Spinal cord (tissue), 9 donors: ENCODE measurements at regions not wholly inside any gene's neighbourhood (a gene's known extent, or its start where the extent isn't known, plus 50 kb on each side); places are given as distances from the start of the nearest gene placed in this dataset.

Experiments used
- DNase-seq, 6 donors: peaks; one replicate each; pipeline versions ENCODE4 v3.0.0 to v3.0.0-alpha.2; 2013 to 2015; ENCODE audit warnings: low spot score in 6 of 6, low read depth in 4 of 6
- H3K27ac ChIP-seq: one replicate; pipeline ENCODE4 v1.5.1; 2013; ENCODE audit warnings: low read depth, low read length, control low read depth
- H3K27me3 ChIP-seq: one replicate; pipeline ENCODE4 v1.6.1; 2013; ENCODE audit warnings: low read length; ENCODE audit not compliant: control insufficient read depth, insufficient read depth
- H3K36me3 ChIP-seq: one replicate; pipeline ENCODE4 v1.6.1; 2013; ENCODE audit warnings: low read length; ENCODE audit not compliant: control insufficient read depth, insufficient read depth
- H3K4me1 ChIP-seq: one replicate; pipeline ENCODE4 v1.6.1; 2013; ENCODE audit warnings: low read length; ENCODE audit not compliant: control insufficient read depth, insufficient read depth
- H3K4me3 ChIP-seq: one replicate; pipeline ENCODE4 v1.5.1; 2013; ENCODE audit warnings: low read depth, low read length, control low read depth
- H3K9me3 ChIP-seq: one replicate; pipeline ENCODE4 v1.6.1; 2013; ENCODE audit warnings: low read length; ENCODE audit not compliant: control insufficient read depth, insufficient read depth
- WGBS: methylation state at CpG from one replicate; pipeline ENCODE4 v1.1.5; 2013; ENCODE audit warnings: missing lambda C conversion rate; ENCODE audit not compliant: insufficient coverage; 5-methylcytosine and 5-hydroxymethylcytosine counted together
- donor health status: healthy.

DNA sequence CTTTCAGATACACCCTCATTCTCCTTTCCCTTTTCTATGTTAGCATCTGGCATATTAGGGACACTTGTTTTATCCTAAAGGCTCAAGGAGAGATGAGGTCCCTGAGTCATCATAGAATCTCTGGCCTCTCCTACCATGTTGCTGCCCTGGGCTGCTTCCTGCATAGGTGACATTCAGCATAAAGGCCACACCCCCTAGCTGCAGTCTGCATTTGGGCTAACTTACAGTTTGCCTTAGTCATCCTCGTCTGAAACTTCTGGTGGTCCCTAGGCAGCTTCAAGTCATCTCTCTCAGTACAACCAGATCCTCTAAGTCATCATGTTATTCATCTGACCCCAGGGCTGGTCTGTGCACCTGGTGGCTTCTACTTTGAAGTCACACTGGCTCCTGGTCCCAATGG is 982.7 kb upstream of the NR2F2 start:
- Histone ChIP-seq H3K27ac (no peak overlapping the region), H3K27me3 (no peaks in the 10 kb centered on the region), H3K9me3 (no peaks in the 10 kb centered on the region), H3K4me3 (no peak overlapping the region), H3K36me3 (no peaks in the 10 kb centered on the region), H3K4me1 (no peaks in the 10 kb centered on the region)
- DNase-seq = no peak
- WGBS = 89% methylated on average over 1 of the region's 1 CpG

DNA sequence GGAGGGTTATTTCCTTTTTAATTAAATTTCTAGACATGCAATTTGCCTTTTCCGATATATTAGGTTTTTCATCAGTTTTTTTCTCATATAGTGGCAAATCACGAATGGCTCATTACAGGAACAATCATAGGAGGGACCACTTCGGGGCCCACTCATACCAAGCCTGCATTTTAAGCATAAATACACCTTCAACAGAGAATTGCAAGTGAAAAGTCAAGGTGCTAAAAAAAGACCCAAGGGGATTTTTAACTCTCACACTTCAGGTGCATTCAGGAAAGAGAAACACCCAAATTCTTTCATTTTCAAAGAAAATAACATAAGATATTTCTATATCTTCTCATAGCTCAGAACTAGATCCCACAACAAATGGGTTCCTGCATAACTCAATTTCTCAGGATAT is 979.6 kb upstream of the NR2F2 start:
- no peak for DNase-seq
- Histone ChIP-seq H3K4me3 (no peak overlapping the region), H3K9me3 (no peaks in the 10 kb centered on the region), H3K4me1 (no peaks in the 10 kb centered on the region), H3K27ac (no peak overlapping the region), H3K36me3 (no peaks in the 10 kb centered on the region), H3K27me3 (no peaks in the 10 kb centered on the region)
- WGBS = no CpG with 5 or more reads among the region's 3 CpGs

DNA sequence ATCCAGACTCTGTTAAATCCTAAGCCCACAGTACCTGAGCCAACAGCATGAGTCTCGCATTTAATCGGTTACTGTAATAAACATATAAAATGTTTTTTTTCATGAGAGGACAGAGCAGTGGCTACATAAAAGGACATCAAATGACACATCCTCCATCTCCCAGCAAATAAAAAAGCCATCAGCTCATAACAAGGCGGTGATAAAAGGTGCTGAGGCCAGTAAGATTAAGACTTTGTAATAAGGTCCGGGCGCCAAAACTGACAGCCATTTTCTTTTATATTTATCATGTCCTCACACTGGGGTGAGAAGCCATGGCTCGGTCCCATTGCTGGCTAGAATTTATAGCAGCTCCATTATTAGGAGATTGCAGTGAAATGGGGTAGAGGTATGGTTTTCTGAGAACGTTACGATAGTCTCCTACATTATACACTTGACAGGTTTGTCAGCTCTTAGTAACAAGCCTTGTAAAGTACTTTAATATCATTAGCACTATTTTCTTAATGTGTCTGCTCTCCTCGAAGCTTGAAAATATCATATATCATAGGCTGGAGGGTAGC is 977.8 kb upstream of the NR2F2 start:
- no CpG with 5 or more reads among the region's 9 CpGs for WGBS

DNA sequence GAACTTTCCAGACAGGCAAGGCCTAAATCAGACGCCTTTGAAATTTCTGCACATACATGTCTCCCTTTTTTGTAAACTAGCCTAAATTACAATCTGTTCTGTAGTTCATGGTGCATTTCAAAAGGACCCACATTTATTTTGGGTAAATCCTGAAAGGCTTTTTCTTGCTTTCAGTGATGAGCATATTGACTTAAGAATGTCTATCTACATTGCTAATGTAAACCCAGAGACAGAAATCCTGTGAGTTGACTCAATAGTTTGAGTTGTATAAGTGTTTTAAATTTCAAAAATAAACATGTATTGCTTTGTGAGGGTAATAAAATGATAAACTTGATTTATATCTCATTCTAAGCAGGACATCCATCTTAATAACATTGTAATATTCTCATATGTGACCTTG is 977.0 kb upstream of the NR2F2 start:
- H3K27ac ChIP-seq = no peak overlapping the region
- no peak overlapping the region for H3K4me3 ChIP-seq
- no peaks in the 10 kb centered on the region for H3K27me3 ChIP-seq
- H3K9me3 ChIP-seq = no peaks in the 10 kb centered on the region
- no peaks in the 10 kb centered on the region for H3K4me1 ChIP-seq
- 100% methylated on average over 1 of the region's 1 CpG for WGBS
- DNase-seq = peak in 1 of 6 donors; percentile 18
- no peaks in the 10 kb centered on the region for H3K36me3 ChIP-seq

More for the DNA sequence above, 977.8 kb upstream of the NR2F2 start:
- no peak overlapping the region for H3K4me3 ChIP-seq
- H3K27ac ChIP-seq = no peak overlapping the region
- peak in 1 of 6 donors; percentile 55 for DNase-seq
- H3K9me3 ChIP-seq = no peaks in the 10 kb centered on the region
- H3K4me1 ChIP-seq = no peaks in the 10 kb centered on the region
- H3K27me3 ChIP-seq = no peaks in the 10 kb centered on the region
- H3K36me3 ChIP-seq = no peaks in the 10 kb centered on the region

DNA sequence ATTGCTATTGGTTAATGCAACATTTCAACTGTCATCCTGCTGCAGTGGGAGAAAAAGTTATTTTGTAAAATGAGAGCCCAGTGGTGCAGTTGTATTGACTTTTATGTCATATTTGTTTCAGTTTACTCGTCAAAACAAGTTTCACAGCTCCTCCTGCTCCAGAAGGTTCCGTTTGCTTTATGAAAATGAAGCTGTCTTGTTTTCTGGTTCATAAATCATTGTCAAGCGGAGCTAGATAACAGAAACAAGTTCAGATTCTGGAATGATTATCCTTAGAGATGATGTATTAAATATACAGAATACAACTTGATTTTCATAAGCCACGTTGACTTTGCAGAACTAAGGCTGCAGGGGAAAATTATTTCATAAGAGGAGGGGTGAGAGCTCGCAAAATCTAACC is 970.5 kb upstream of the NR2F2 start:
- no peak overlapping the region for H3K4me3 ChIP-seq
- H3K36me3 ChIP-seq = no peaks in the 10 kb centered on the region
- no peaks in the 10 kb centered on the region for H3K27me3 ChIP-seq
- no CpG with 5 or more reads among the region's 5 CpGs for WGBS
- no peaks in the 10 kb centered on the region for H3K9me3 ChIP-seq
- no peak overlapping the region for H3K27ac ChIP-seq
- peak in 2 of 6 donors; percentile 28 to 42 for DNase-seq
- H3K4me1 ChIP-seq = no peaks in the 10 kb centered on the region

DNA sequence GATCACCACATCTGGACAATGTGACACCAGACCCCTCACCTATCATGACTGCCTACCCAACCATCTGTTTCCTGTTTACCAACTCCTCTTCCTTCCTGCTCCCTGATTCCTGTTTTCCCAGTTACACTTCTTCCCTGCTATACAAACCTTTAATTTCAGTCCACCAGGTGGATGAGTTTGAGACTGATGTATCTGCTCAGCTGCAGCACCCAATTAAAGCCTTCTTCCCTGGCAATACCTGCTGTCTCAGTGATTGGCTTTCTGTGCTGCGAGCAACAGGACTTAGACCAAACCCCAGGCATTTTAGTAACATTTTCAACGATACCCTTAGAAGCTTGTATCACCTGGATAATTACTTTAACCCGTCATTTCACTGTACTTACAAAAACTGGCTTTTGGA is 968.2 kb upstream of the NR2F2 start:
- Histone ChIP-seq H3K4me1 (no peaks in the 10 kb centered on the region), H3K4me3 (no peak overlapping the region), H3K27me3 (peaks cover 3% of the 10 kb centered on the region), H3K36me3 (no peaks in the 10 kb centered on the region), H3K9me3 (no peaks in the 10 kb centered on the region), H3K27ac (no peak overlapping the region)
- WGBS = 100% methylated on average over 1 of the region's 3 CpGs
- no peak for DNase-seq

DNA sequence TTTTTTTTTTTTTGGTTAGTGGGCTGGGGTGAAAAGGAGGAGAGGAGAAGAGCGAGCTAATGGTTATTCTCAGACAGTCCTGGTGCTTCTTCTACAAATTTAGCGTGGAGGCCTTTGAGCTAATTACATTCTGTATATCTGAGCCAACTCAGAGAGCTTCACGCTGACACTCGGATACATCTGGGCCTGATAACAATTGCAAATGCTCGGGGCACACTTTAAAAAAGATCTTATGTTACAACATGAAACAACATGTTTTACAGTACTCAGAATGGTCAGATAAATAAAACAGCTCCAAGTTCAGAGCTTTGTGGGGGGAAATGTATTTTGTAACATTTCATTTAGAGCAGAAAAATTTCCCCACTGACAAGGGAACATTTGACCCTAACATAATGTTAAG is 966.9 kb upstream of the NR2F2 start:
- Histone ChIP-seq H3K4me3 (no peak overlapping the region), H3K27me3 (peaks cover 3% of the 10 kb centered on the region), H3K36me3 (no peaks in the 10 kb centered on the region), H3K4me1 (no peaks in the 10 kb centered on the region), H3K27ac (no peak overlapping the region), H3K9me3 (no peaks in the 10 kb centered on the region)
- peak in 2 of 6 donors; percentile 20 to 61 for DNase-seq
- WGBS = no CpG with 5 or more reads among the region's 5 CpGs

DNA sequence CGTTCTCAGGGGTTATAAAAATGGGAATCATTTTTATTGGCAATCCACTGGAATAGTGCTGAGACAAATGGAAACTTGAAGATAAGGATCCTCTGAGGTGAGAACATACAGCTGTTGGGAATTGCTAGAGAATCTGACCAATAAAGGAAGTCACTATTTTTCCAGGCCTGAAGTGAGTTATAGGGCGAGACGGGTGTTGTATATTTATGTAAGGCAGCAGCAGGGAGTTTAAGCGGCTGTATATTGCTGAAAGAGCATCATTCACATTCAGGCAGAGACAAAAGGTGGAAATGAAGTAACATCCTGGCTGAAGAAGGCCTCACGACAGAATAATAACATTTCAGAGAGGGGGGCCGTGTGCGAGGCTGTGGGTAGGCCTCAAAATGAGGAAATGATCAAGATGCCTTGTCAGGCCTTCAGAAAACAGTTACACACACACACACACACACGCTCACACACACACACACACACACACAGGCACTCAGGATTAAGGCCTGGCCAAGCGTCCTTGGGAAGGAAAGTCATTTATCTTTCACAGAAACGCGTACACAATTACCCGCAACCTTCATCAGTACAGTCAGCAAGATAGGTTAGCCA is 964.9 kb upstream of the NR2F2 start:
- Histone ChIP-seq H3K9me3 (no peaks in the 10 kb centered on the region), H3K27ac (peak overlapping the region; percentile 16), H3K4me1 (no peaks in the 10 kb centered on the region), H3K4me3 (no peak overlapping the region), H3K36me3 (no peaks in the 10 kb centered on the region), H3K27me3 (peaks cover 3% of the 10 kb centered on the region)
- peak in 3 of 6 donors; percentile 7 to 56 (median 54) for DNase-seq
- 44% methylated on average over 5 of the region's 12 CpGs for WGBS

DNA sequence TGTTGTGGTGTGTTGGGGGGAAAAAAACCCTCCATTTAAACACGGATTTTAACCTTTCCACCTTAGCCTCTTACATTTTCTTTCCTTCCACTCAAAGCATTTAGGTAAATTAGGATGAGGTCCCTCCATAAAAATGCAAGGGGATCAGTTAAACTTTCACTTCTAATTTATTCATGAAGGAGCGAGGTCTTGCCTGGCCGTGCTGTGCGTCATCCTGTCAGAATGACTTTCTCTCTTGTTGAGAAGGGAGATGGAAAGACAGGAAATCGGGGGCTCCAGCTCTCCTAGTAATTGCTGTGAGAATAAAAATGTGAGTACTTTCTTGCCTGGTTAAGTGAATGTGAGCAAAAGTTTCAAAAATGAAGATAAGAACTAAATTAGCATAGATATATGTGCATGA is 962.3 kb upstream of the NR2F2 start:
- no peaks in the 10 kb centered on the region for H3K9me3 ChIP-seq
- WGBS = 39% methylated on average over 2 of the region's 5 CpGs
- H3K27me3 ChIP-seq = peaks cover 3% of the 10 kb centered on the region
- no peaks in the 10 kb centered on the region for H3K4me1 ChIP-seq
- H3K27ac ChIP-seq = no peak overlapping the region
- no peaks in the 10 kb centered on the region for H3K36me3 ChIP-seq
- DNase-seq = peak in 1 of 6 donors; percentile 6
- no peak overlapping the region for H3K4me3 ChIP-seq
